ENCODE measurements at regions not wholly inside any gene's neighbourhood (a gene's known extent, or its start where the extent isn't known, plus 50 kb on each side); places are given as distances from the start of the nearest gene placed in this dataset.
A peak's percentile ranks its signal among the peaks of the same experiment; 100 is the strongest.

GRCh38 chr22:48834404-48834803, 993.3 kb downstream of the BRD1 start:
- Mint-ChIP-seq H3K4me3 (no peak overlapping the region), H3K27me3 (peaks cover 6% of the 10 kb centered on the region in 2 donors), H3K27ac (no peak overlapping the region), H3K4me1 (no peaks in the 10 kb centered on the region), H3K36me3 (no peaks in the 10 kb centered on the region), H3K9me3 (peaks cover 10 to 26% (median 12%) of the 10 kb centered on the region in 5 donors)
- no peak for DNase-seq
- H3K9me3 ChIP-seq (ENCODE audit: low read length), result no peaks in the 10 kb centered on the region
- H3K4me3 ChIP-seq (ENCODE audit: low read length), result no peak overlapping the region
- ChIA-PET POLR2A (no interaction called here), CTCF (no interaction called here)
- H3K4me1 ChIP-seq (ENCODE audit: insufficient read depth, low read length), result no peaks in the 10 kb centered on the region
- no peak overlapping the region for H3K27ac ChIP-seq (ENCODE audit: low read depth, low read length)
- peaks cover 3% of the 10 kb centered on the region for H3K27me3 ChIP-seq (ENCODE audit: insufficient read depth, low read length, poor library complexity, severe bottlenecking)
- H3K36me3 ChIP-seq (ENCODE audit: insufficient read depth, low read length), result no peaks in the 10 kb centered on the region

GRCh38 chr22:48832592-48832991, 995.1 kb downstream of the BRD1 start:
- no peak overlapping the region for H3K27ac ChIP-seq (ENCODE audit: low read depth, low read length)
- CTCF ChIA-PET, result no interaction called here
- Mint-ChIP-seq H3K27ac (no peak overlapping the region), H3K36me3 (no peaks in the 10 kb centered on the region), H3K9me3 (peaks cover 8 to 21% (median 10%) of the 10 kb centered on the region in 5 donors), H3K27me3 (peaks cover 6% of the 10 kb centered on the region in 2 donors), H3K4me1 (no peaks in the 10 kb centered on the region), H3K4me3 (no peak overlapping the region)
- no peak overlapping the region for H3K4me3 ChIP-seq (ENCODE audit: low read length)
- H3K27me3 ChIP-seq (ENCODE audit: insufficient read depth, low read length, poor library complexity, severe bottlenecking), result peaks cover 3% of the 10 kb centered on the region
- no peak for DNase-seq
- no peaks in the 10 kb centered on the region for H3K36me3 ChIP-seq (ENCODE audit: insufficient read depth, low read length)
- POLR2A ChIA-PET, result no interaction called here
- no peaks in the 10 kb centered on the region for H3K4me1 ChIP-seq (ENCODE audit: insufficient read depth, low read length)
- H3K9me3 ChIP-seq (ENCODE audit: low read length), result no peaks in the 10 kb centered on the region

- peaks cover 7 to 13% (median 10%) of the 10 kb centered on the region in 5 donors for H3K9me3 Mint-ChIP-seq
- H3K9me3 ChIP-seq (ENCODE audit: low read length), result no peaks in the 10 kb centered on the region
- H3K27me3 ChIP-seq (ENCODE audit: insufficient read depth, low read length, poor library complexity, severe bottlenecking), result peaks cover 3% of the 10 kb centered on the region
- H3K36me3 Mint-ChIP-seq, result no peaks in the 10 kb centered on the region
- no peaks in the 10 kb centered on the region for H3K4me1 ChIP-seq (ENCODE audit: insufficient read depth, low read length)
- no peak overlapping the region for H3K4me3 ChIP-seq (ENCODE audit: low read length)
- CTCF ChIA-PET, result no interaction called here
- no peaks in the 10 kb centered on the region for H3K36me3 ChIP-seq (ENCODE audit: insufficient read depth, low read length)
- DNase-seq, result peak in 1 of 5 donors; percentile 17
- no peak overlapping the region for H3K27ac Mint-ChIP-seq
- H3K4me3 Mint-ChIP-seq, result no peak overlapping the region
- no peak overlapping the region for H3K27ac ChIP-seq (ENCODE audit: low read depth, low read length)
- no peaks in the 10 kb centered on the region for H3K4me1 Mint-ChIP-seq
- peaks cover 8 to 11% of the 10 kb centered on the region in 2 donors for H3K27me3 Mint-ChIP-seq
- POLR2A ChIA-PET, result interaction anchor here (0.7 kb wide), 1 partner anchor 628 kb away, joined by 3 read pairs; no protein-coding TSS in a partner anchor
Observed at GRCh38 chr22:48829908-48830307, 997.8 kb downstream of the BRD1 start.

- POLR2A ChIA-PET, result no interaction called here
- H3K36me3 Mint-ChIP-seq, result peaks cover 0 to 1% (median 0%) of the 10 kb centered on the region in 3 donors
- H3K27me3 ChIP-seq (ENCODE audit: insufficient read depth, low read length, poor library complexity, severe bottlenecking), result no peaks in the 10 kb centered on the region
- H3K36me3 ChIP-seq (ENCODE audit: insufficient read depth, low read length), result no peaks in the 10 kb centered on the region
- H3K4me1 ChIP-seq (ENCODE audit: insufficient read depth, low read length), result no peaks in the 10 kb centered on the region
- H3K4me3 ChIP-seq (ENCODE audit: low read length), result no peak overlapping the region
- H3K4me3 Mint-ChIP-seq, result no peak overlapping the region
- H3K9me3 Mint-ChIP-seq, result peaks cover 7 to 13% (median 10%) of the 10 kb centered on the region in 5 donors
- H3K9me3 ChIP-seq (ENCODE audit: low read length), result no peaks in the 10 kb centered on the region
- peaks cover 7 to 10% of the 10 kb centered on the region in 2 donors for H3K27me3 Mint-ChIP-seq
- H3K27ac Mint-ChIP-seq, result no peak overlapping the region
- no peaks in the 10 kb centered on the region for H3K4me1 Mint-ChIP-seq
- peak in 1 of 5 donors; percentile 41 for DNase-seq
- CTCF ChIA-PET, result no interaction called here
- H3K27ac ChIP-seq (ENCODE audit: low read depth, low read length), result no peak overlapping the region
Observed at GRCh38 chr22:48828688-48829087, 999.0 kb downstream of the BRD1 start.

GRCh38 chr22:48827904-48828555, 999.6 kb downstream of the BRD1 start:
- DNase-seq, result peak in 1 of 5 donors; percentile 32
- Mint-ChIP-seq H3K9me3 (peaks cover 3 to 11% (median 7%) of the 10 kb centered on the region in 5 donors), H3K36me3 (peaks cover 0 to 1% (median 0%) of the 10 kb centered on the region in 3 donors), H3K4me1 (no peaks in the 10 kb centered on the region), H3K27me3 (peaks cover 6 to 10% of the 10 kb centered on the region in 2 donors), H3K4me3 (no peak overlapping the region), H3K27ac (no peak overlapping the region)
- H3K36me3 ChIP-seq (ENCODE audit: insufficient read depth, low read length), result no peaks in the 10 kb centered on the region
- no peaks in the 10 kb centered on the region for H3K9me3 ChIP-seq (ENCODE audit: low read length)
- no peaks in the 10 kb centered on the region for H3K27me3 ChIP-seq (ENCODE audit: insufficient read depth, low read length, poor library complexity, severe bottlenecking)
- H3K4me1 ChIP-seq (ENCODE audit: insufficient read depth, low read length), result no peaks in the 10 kb centered on the region
- ChIA-PET CTCF (no interaction called here), POLR2A (no interaction called here)
- no peak overlapping the region for H3K27ac ChIP-seq (ENCODE audit: low read depth, low read length)
- H3K4me3 ChIP-seq (ENCODE audit: low read length), result no peak overlapping the region

GRCh38 chr22:48827268-48827846, 1000.3 kb downstream of the BRD1 start:
- peaks cover 6 to 13% of the 10 kb centered on the region in 2 donors for H3K27me3 Mint-ChIP-seq
- POLR2A ChIA-PET, result no interaction called here
- peaks cover 0 to 8% (median 3%) of the 10 kb centered on the region in 5 donors for H3K9me3 Mint-ChIP-seq
- no peak overlapping the region for H3K27ac Mint-ChIP-seq
- H3K36me3 ChIP-seq (ENCODE audit: insufficient read depth, low read length), result no peaks in the 10 kb centered on the region
- H3K27ac ChIP-seq (ENCODE audit: low read depth, low read length), result no peak overlapping the region
- no peak overlapping the region for H3K4me3 ChIP-seq (ENCODE audit: low read length)
- H3K36me3 Mint-ChIP-seq, result peaks cover 0 to 1% (median 0%) of the 10 kb centered on the region in 3 donors
- H3K4me3 Mint-ChIP-seq, result no peak overlapping the region
- no peaks in the 10 kb centered on the region for H3K27me3 ChIP-seq (ENCODE audit: insufficient read depth, low read length, poor library complexity, severe bottlenecking)
- H3K9me3 ChIP-seq (ENCODE audit: low read length), result no peaks in the 10 kb centered on the region
- DNase-seq, result no peak
- CTCF ChIA-PET, result no interaction called here
- H3K4me1 ChIP-seq (ENCODE audit: insufficient read depth, low read length), result no peaks in the 10 kb centered on the region
- H3K4me1 Mint-ChIP-seq, result no peaks in the 10 kb centered on the region

GRCh38 chr22:48826546-48826945, 1001.1 kb downstream of the BRD1 start:
- DNase-seq, result no peak
- peaks cover 0 to 7% (median 3%) of the 10 kb centered on the region in 5 donors for H3K9me3 Mint-ChIP-seq
- Histone ChIP-seq H3K4me3 (ENCODE audit: low read length) (no peak overlapping the region), H3K36me3 (ENCODE audit: insufficient read depth, low read length) (no peaks in the 10 kb centered on the region), H3K27me3 (ENCODE audit: insufficient read depth, low read length, poor library complexity, severe bottlenecking) (no peaks in the 10 kb centered on the region), H3K27ac (ENCODE audit: low read depth, low read length) (no peak overlapping the region), H3K4me1 (ENCODE audit: insufficient read depth, low read length) (no peaks in the 10 kb centered on the region), H3K9me3 (ENCODE audit: low read length) (no peaks in the 10 kb centered on the region)
- H3K36me3 Mint-ChIP-seq, result peaks cover 0 to 1% (median 0%) of the 10 kb centered on the region in 3 donors
- H3K27me3 Mint-ChIP-seq, result peaks cover 6 to 13% of the 10 kb centered on the region in 2 donors
- no peak overlapping the region for H3K27ac Mint-ChIP-seq
- no peak overlapping the region for H3K4me3 Mint-ChIP-seq
- POLR2A ChIA-PET, result no interaction called here
- H3K4me1 Mint-ChIP-seq, result no peaks in the 10 kb centered on the region
- CTCF ChIA-PET, result no interaction called here

- H3K9me3 Mint-ChIP-seq, result peaks cover 0 to 3% (median under 1%) of the 10 kb centered on the region in 5 donors
- Histone ChIP-seq H3K36me3 (ENCODE audit: insufficient read depth, low read length) (no peaks in the 10 kb centered on the region), H3K27me3 (ENCODE audit: insufficient read depth, low read length, poor library complexity, severe bottlenecking) (no peaks in the 10 kb centered on the region), H3K4me1 (ENCODE audit: insufficient read depth, low read length) (no peaks in the 10 kb centered on the region), H3K4me3 (ENCODE audit: low read length) (no peak overlapping the region), H3K27ac (ENCODE audit: low read depth, low read length) (no peak overlapping the region), H3K9me3 (ENCODE audit: low read length) (no peaks in the 10 kb centered on the region)
- H3K36me3 Mint-ChIP-seq, result peaks cover 0 to 1% (median 0%) of the 10 kb centered on the region in 3 donors
- H3K27me3 Mint-ChIP-seq, result peaks cover 6 to 13% of the 10 kb centered on the region in 2 donors
- ChIA-PET CTCF (no interaction called here), POLR2A (no interaction called here)
- H3K4me3 Mint-ChIP-seq, result no peak overlapping the region
- no peak overlapping the region for H3K27ac Mint-ChIP-seq
- H3K4me1 Mint-ChIP-seq, result no peaks in the 10 kb centered on the region
- DNase-seq, result no peak
Observed at GRCh38 chr22:48825802-48826520, 1001.7 kb downstream of the BRD1 start.

Measured in CD8-positive, alpha-beta memory T cell (primary cell).